ENCODE measurements at regions not wholly inside any gene's neighbourhood (a gene's known extent, or its start where the extent isn't known, plus 50 kb on each side); places are given as distances from the start of the nearest gene placed in this dataset.

DNA sequence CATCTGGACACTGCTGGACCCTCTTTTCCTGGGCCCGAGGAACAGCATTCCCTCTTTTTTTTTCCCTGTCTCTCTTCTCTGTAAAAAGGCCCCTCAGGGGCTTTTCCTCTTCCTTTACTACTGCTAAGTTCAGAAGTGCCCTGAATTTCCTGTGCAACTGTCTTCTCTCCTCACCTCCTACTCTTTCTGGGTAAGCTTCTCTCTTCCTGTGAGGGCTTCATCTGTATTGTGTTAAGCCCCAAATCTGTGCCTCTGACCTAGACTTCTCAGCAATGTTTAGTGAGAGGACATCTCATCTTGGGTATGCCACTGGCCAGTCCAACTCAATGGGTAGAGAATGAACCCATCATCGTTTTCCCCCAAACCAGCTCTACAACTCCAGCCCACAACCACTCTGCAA is 174.2 kb downstream of the PTEN start:
- H3K9me3 ChIP-seq (ENCODE audit: control insufficient read depth, insufficient read depth, low read length): no peaks in the 10 kb centered on the region
- no peaks in the 10 kb centered on the region for H3K36me3 ChIP-seq (ENCODE audit: control insufficient read depth, low read length)
- H3K4me3 ChIP-seq (ENCODE audit: low read length): no peak overlapping the region
- H4K20me1 ChIP-seq (ENCODE audit: control insufficient read depth, insufficient read depth, low read depth, low read length): no peaks in the 10 kb centered on the region
- no peak overlapping the region for H3K4me2 ChIP-seq (ENCODE audit: low read length)
- no peaks in the 10 kb centered on the region; the same call in 1 of the 2 replicates for H3F3A ChIP-seq (ENCODE audit: control insufficient read depth, insufficient read depth)
- H3K9me2 ChIP-seq (replicated peaks; ENCODE audit: control insufficient read depth, low read length): no peaks in the 10 kb centered on the region
- H3K4me1 ChIP-seq (ENCODE audit: control insufficient read depth, low read length): peaks cover 34% of the 10 kb centered on the region
- no peak overlapping the region for H3K27ac ChIP-seq (ENCODE audit: low read depth, low read length)
- H3K79me2 ChIP-seq (ENCODE audit: control insufficient read depth, low read length): no peaks in the 10 kb centered on the region
- TF ChIP-seq EZH2phosphoT487 (IDR thresholded peaks at IDR 0.05; ENCODE audit: borderline replicate concordance, low read length): no peak
- H3K27me3 ChIP-seq (ENCODE audit: control insufficient read depth, low read length): no peaks in the 10 kb centered on the region

DNA sequence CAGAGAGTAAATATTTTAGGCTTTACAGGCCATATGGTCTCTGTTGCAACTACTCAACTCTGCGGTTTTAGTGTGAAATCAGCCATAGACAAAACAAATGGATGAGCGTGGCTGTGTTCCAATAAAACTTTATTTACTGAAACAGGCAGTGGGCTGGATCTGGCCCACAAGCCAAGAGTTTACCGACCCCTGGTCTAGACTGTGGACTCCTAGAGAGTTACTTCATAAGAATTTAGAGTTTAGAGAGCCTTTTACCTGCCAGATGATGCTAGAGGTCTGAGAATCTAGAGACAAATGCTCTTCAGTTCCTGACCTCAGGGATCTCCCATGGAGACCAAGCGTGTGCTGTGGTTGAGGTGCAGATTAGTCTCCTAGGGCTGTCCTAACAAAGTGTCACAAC is 174.8 kb downstream of the PTEN start:
- Histone ChIP-seq H3K27me3 (ENCODE audit: control insufficient read depth, low read length) (no peaks in the 10 kb centered on the region), H3F3A (ENCODE audit: control insufficient read depth, insufficient read depth) (no peaks in the 10 kb centered on the region; the same call in 1 of the 2 replicates), H3K4me3 (ENCODE audit: low read length) (no peak overlapping the region), H3K4me1 (ENCODE audit: control insufficient read depth, low read length) (peaks cover 29% of the 10 kb centered on the region), H3K36me3 (ENCODE audit: control insufficient read depth, low read length) (no peaks in the 10 kb centered on the region), H3K9me2 (replicated peaks; ENCODE audit: control insufficient read depth, low read length) (no peaks in the 10 kb centered on the region), H3K79me2 (ENCODE audit: control insufficient read depth, low read length) (no peaks in the 10 kb centered on the region), H3K4me2 (ENCODE audit: low read length) (no peak overlapping the region), H4K20me1 (ENCODE audit: control insufficient read depth, insufficient read depth, low read depth, low read length) (no peaks in the 10 kb centered on the region), H3K9me3 (ENCODE audit: control insufficient read depth, insufficient read depth, low read length) (no peaks in the 10 kb centered on the region), H3K27ac (ENCODE audit: low read depth, low read length) (no peak overlapping the region)
- TF ChIP-seq EZH2phosphoT487 (IDR thresholded peaks at IDR 0.05; ENCODE audit: borderline replicate concordance, low read length) (no peak), CTCF (IDR thresholded peaks at IDR 0.05; ENCODE audit: low read depth, low read length, poor library complexity, severe bottlenecking) (no peak)

DNA sequence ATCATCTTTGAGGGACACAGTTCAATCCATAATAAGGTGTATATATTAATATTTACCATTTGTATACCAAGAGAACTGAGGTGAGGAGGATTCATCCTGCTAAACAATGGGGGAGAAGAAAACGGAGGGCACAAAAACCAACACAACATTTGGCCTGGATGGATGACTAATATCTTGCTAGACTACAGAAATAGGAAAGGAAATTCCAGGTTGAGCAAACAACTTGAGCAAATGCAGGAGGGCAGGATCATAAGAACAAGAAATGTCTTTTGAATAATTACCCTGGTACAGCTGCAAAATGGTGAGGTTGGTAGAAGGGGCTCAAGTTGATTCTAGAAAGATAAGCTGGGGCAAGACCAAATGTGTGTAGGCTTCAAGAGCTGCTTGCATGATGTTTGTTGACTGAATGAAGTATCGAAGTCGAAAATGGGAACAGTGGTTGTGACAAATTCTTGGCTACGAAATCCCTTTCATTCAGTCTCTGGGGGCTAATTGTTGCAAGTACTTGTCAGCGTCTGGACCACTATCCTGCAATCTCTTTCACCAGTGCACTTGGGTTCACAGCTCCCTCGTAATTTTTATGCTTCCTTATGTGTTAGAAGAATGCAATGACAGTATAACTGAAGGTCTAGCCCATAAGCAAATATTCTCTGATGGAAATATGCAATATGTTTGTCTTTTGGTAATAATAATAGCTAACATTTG is 176.2 kb downstream of the PTEN start:
- H3F3A ChIP-seq (ENCODE audit: control insufficient read depth, insufficient read depth): no peaks in the 10 kb centered on the region; the same call in 1 of the 2 replicates
- H3K4me2 ChIP-seq (ENCODE audit: low read length): no peak overlapping the region
- no peaks in the 10 kb centered on the region for H4K20me1 ChIP-seq (ENCODE audit: control insufficient read depth, insufficient read depth, low read depth, low read length)
- no peaks in the 10 kb centered on the region for H3K36me3 ChIP-seq (ENCODE audit: control insufficient read depth, low read length)
- TF ChIP-seq CTCF (IDR thresholded peaks at IDR 0.05; ENCODE audit: low read depth, low read length, poor library complexity, severe bottlenecking) (no peak), EZH2phosphoT487 (IDR thresholded peaks at IDR 0.05; ENCODE audit: borderline replicate concordance, low read length) (no peak)
- peaks cover 22% of the 10 kb centered on the region for H3K4me1 ChIP-seq (ENCODE audit: control insufficient read depth, low read length)
- no peak overlapping the region for H3K27ac ChIP-seq (ENCODE audit: low read depth, low read length)
- no peaks in the 10 kb centered on the region for H3K9me2 ChIP-seq (replicated peaks; ENCODE audit: control insufficient read depth, low read length)
- H3K4me3 ChIP-seq (ENCODE audit: low read length): no peak overlapping the region
- no peaks in the 10 kb centered on the region for H3K27me3 ChIP-seq (ENCODE audit: control insufficient read depth, low read length)
- no peaks in the 10 kb centered on the region for H3K79me2 ChIP-seq (ENCODE audit: control insufficient read depth, low read length)
- no peaks in the 10 kb centered on the region for H3K9me3 ChIP-seq (ENCODE audit: control insufficient read depth, insufficient read depth, low read length)

Data from DOHH2 (cell line).